SW 1271 (cell line): ENCODE measurements at regions not wholly inside any gene's neighbourhood (a gene's known extent, or its start where the extent isn't known, plus 50 kb on each side); places are given as distances from the start of the nearest gene placed in this dataset.
"Not testable (repeated sequence)": the region's sequence is repeated elsewhere in the genome, so short reads cannot be mapped to it uniquely, and the experiment has no call there.

Source experiments
- DNase-seq, 2 experiments: peaks; one replicate each; lab custom pipeline; 2025; lab: John Stamatoyannopoulos, UW

GRCh38 chr11:80778432-80778831, 1337.6 kb upstream of the TENM4 start:
- DNase-seq = no peak

GRCh38 chr11:80773919-80774318, 1333.1 kb upstream of the TENM4 start:
- DNase-seq = no peak

- no peak for DNase-seq
Measured at GRCh38 chr11:80771017-80771416, 1330.2 kb upstream of the TENM4 start.

- no peak for DNase-seq
Measured at GRCh38 chr11:80758787-80759186, 1318.0 kb upstream of the TENM4 start.

GRCh38 chr11:80748207-80748925, 1307.5 kb upstream of the TENM4 start:
- no peak for DNase-seq

- no peak for DNase-seq
Measured at GRCh38 chr11:80746300-80746699, 1305.5 kb upstream of the TENM4 start.

GRCh38 chr11:80745416-80745815, 1304.6 kb upstream of the TENM4 start:
- no peak for DNase-seq

GRCh38 chr11:80733790-80734189, 1293.0 kb upstream of the TENM4 start:
- DNase-seq = no peak

GRCh38 chr11:80733361-80733760, 1292.5 kb upstream of the TENM4 start:
- no peak for DNase-seq

- peak in 1 of 2 experiments; percentile 16 for DNase-seq
Measured at GRCh38 chr11:80727315-80727714, 1286.5 kb upstream of the TENM4 start.

GRCh38 chr11:80726236-80726635, 1285.4 kb upstream of the TENM4 start:
- no peak for DNase-seq

GRCh38 chr11:80724366-80724765, 1283.5 kb upstream of the TENM4 start:
- DNase-seq = no peak

GRCh38 chr11:80722629-80723028, 1281.8 kb upstream of the TENM4 start:
- DNase-seq = no peak

- no peak for DNase-seq
Measured at GRCh38 chr11:80720295-80720694, 1279.5 kb upstream of the TENM4 start.

- no peak for DNase-seq
Measured at GRCh38 chr11:80719292-80719646, 1278.4 kb upstream of the TENM4 start.

GRCh38 chr11:80718611-80719291, 1277.9 kb upstream of the TENM4 start:
- DNase-seq = no peak

- DNase-seq = no peak
Measured at GRCh38 chr11:80702264-80702663, 1261.4 kb upstream of the TENM4 start.

GRCh38 chr11:80700386-80700785, 1259.6 kb upstream of the TENM4 start:
- DNase-seq = no peak

- DNase-seq = not testable (repeated sequence)
Measured at GRCh38 chr11:80699406-80700177, 1258.8 kb upstream of the TENM4 start.

GRCh38 chr11:80698637-80699036, 1257.8 kb upstream of the TENM4 start:
- DNase-seq = no peak

- no peak for DNase-seq
Measured at GRCh38 chr11:80694385-80694784, 1253.6 kb upstream of the TENM4 start.

GRCh38 chr11:80687941-80688340, 1247.1 kb upstream of the TENM4 start:
- DNase-seq = no peak

GRCh38 chr11:80686889-80687288, 1246.1 kb upstream of the TENM4 start:
- DNase-seq = no peak
